ENCODE measurements at regions not wholly inside any gene's neighbourhood (a gene's known extent, or its start where the extent isn't known, plus 50 kb on each side); places are given as distances from the start of the nearest gene placed in this dataset.

GRCh38 chr13:57409656-57410055 lies 221.9 kb upstream of the PCDH17 start:
- TF ChIP-seq, protein P1, sequence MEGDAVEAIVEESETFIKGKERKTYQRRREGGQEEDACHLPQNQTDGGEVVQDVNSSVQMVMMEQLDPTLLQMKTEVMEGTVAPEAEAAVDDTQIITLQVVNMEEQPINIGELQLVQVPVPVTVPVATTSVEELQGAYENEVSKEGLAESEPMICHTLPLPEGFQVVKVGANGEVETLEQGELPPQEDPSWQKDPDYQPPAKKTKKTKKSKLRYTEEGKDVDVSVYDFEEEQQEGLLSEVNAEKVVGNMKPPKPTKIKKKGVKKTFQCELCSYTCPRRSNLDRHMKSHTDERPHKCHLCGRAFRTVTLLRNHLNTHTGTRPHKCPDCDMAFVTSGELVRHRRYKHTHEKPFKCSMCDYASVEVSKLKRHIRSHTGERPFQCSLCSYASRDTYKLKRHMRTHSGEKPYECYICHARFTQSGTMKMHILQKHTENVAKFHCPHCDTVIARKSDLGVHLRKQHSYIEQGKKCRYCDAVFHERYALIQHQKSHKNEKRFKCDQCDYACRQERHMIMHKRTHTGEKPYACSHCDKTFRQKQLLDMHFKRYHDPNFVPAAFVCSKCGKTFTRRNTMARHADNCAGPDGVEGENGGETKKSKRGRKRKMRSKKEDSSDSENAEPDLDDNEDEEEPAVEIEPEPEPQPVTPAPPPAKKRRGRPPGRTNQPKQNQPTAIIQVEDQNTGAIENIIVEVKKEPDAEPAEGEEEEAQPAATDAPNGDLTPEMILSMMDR (IDR thresholded peaks at IDR 0.05; ENCODE audit: low read depth, low read length) = no peak
- no peak for TF ChIP-seq EZH2phosphoT487 (IDR thresholded peaks at IDR 0.05; ENCODE audit: low read depth)

Measured in OCI-LY3 (cell line).